Neural progenitor cell (in vitro differentiated cells): ENCODE measurements at regions not wholly inside any gene's neighbourhood (a gene's known extent, or its start where the extent isn't known, plus 50 kb on each side); places are given as distances from the start of the nearest gene placed in this dataset.

Experiments used
- DNase-seq: peaks from one replicate; pipeline ENCODE4 v3.0.0-alpha.2; 2016; ENCODE audit warnings: low spot score
- H2AFZ ChIP-seq: fragments of 200-600 bp; sonication (generic); replicated peaks from 2 replicates; pipeline ENCODE4 v1.6.1; 2016; ENCODE audit warnings: antibody characterized with exemption
- H3F3A ChIP-seq: fragments of 200-600 bp; sonication (generic); 2 replicates; pipeline ENCODE4 v1.6.1; 2016; ENCODE audit warnings: antibody characterized with exemption, low read depth
- H3K27ac ChIP-seq: fragments of 200-600 bp; sonication (generic); 2 replicates; pipeline ENCODE4 v1.5.1; 2016; ENCODE audit warnings: mild to moderate bottlenecking
- H3K27me3 ChIP-seq: fragments of 200-600 bp; sonication (generic); 2 replicates; pipeline ENCODE4 v1.6.1; 2016; ENCODE audit warnings: mild to moderate bottlenecking, moderate library complexity
- H3K36me3 ChIP-seq: fragments of 200-600 bp; sonication (generic); 2 replicates; pipeline ENCODE4 v1.5.1; 2016
- H3K4me1 ChIP-seq: fragments of 200-600 bp; sonication (generic); 2 replicates; pipeline ENCODE4 v1.6.1; 2016; ENCODE audit warnings: mixed run types
- H3K4me2 ChIP-seq: fragments of 200-600 bp; sonication (generic); 2 replicates; pipeline ENCODE4 v1.6.1; 2016
- H3K4me3 ChIP-seq: fragments of 200-600 bp; sonication (generic); 2 replicates; pipeline ENCODE4 v1.5.1; 2016
- H3K79me2 ChIP-seq: fragments of 200-600 bp; sonication (generic); 2 replicates; pipeline ENCODE4 v1.6.1; 2016; ENCODE audit warnings: low read depth
- H3K9ac ChIP-seq: fragments of 200-600 bp; sonication (generic); 2 replicates; pipeline ENCODE4 v1.6.1; 2016
- H3K9me3 ChIP-seq: fragments of 200-600 bp; sonication (generic); 2 replicates; pipeline ENCODE4 v1.5.1; 2016; ENCODE audit warnings: low read depth
- H4K20me1 ChIP-seq: fragments of 200-600 bp; sonication (generic); 2 replicates; pipeline ENCODE4 v1.6.1; 2016; ENCODE audit warnings: low read depth
- H3K27ac Mint-ChIP-seq: 3 replicates; pipeline ENCODE4 v1.8.0; 2021; ENCODE audit warnings: mixed read lengths
- H3K27me3 Mint-ChIP-seq: 2 replicates; pipeline ENCODE4 v1.8.0; 2022; ENCODE audit warnings: low read depth, mild to moderate bottlenecking, inconsistent platforms, moderate library complexity, mixed read lengths; ENCODE audit not compliant: insufficient read depth
- H3K36me3 Mint-ChIP-seq: 3 replicates; pipeline ENCODE4 v1.8.0; 2021; ENCODE audit warnings: mixed read lengths
- H3K4me1 Mint-ChIP-seq: 3 replicates; pipeline ENCODE4 v1.8.0; 2021; ENCODE audit warnings: mixed read lengths
- H3K4me3 Mint-ChIP-seq: 3 replicates; pipeline ENCODE4 v1.8.0; 2021; ENCODE audit warnings: mild to moderate bottlenecking, moderate library complexity, mixed read lengths
- H3K9me3 Mint-ChIP-seq: 3 replicates; pipeline ENCODE4 v1.8.0; 2020; ENCODE audit warnings: mixed read lengths
- EZH2 ChIP-seq: fragments of 200-600 bp; sonication (generic); IDR thresholded peaks from 2 replicates; pipeline ENCODE4 v1.6.1; 2017; ENCODE audit warnings: antibody characterized with exemption, mild to moderate bottlenecking, moderate library complexity
- EZH2phosphoT487 ChIP-seq: fragments of 200-600 bp; sonication (generic); IDR thresholded peaks from 2 replicates; pipeline ENCODE4 v1.6.1; 2017; ENCODE audit warnings: antibody characterized with exemption
- TF ChIP-seq, protein P1 (sequence below): fragments of 200-600 bp; sonication (generic); IDR thresholded peaks from 2 replicates; pipeline ENCODE4 v1.5.1; 2017; ENCODE audit warnings: antibody characterized with exemption, mild to moderate bottlenecking

DNA sequence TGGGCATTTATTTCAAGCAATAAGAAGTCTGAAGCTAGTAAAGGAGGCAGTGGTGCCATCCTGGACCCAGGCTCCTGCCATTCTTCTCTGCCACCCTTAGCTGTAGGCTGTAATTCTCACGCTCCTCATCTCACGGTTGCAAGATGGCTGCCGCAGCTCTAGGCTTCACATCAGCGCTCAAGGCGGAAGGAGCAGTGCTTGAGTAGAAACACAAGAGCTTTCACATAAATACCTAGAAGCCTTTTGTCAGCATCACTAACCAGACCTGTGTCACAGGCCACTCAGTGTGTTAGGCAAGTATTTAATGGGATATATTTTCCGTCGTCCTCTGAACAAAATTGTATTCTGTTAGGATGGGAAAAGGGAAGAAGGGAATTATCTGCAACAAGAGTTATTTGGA lies 118.9 kb upstream of the KLF14 start:
- Histone ChIP-seq H3K9me3 (no peaks in the 10 kb centered on the region), H3K36me3 (no peaks in the 10 kb centered on the region), H2AFZ (peak overlapping the region; percentile 40), H3K27ac (no peak overlapping the region), H3K4me1 (no peaks in the 10 kb centered on the region), H3K27me3 (no peaks in the 10 kb centered on the region), H4K20me1 (no peaks in the 10 kb centered on the region), H3K9ac (no peak overlapping the region), H3K79me2 (no peaks in the 10 kb centered on the region), H3F3A (no peaks in the 10 kb centered on the region), H3K4me2 (no peak overlapping the region), H3K4me3 (no peak overlapping the region)
- Mint-ChIP-seq H3K27ac (no peak overlapping the region), H3K4me1 (no peaks in the 10 kb centered on the region), H3K9me3 (peaks cover 15% of the 10 kb centered on the region), H3K4me3 (no peak overlapping the region), H3K36me3 (no peaks in the 10 kb centered on the region), H3K27me3 (peaks cover 8% of the 10 kb centered on the region)
- TF ChIP-seq EZH2 (no peak), EZH2phosphoT487 (no peak)
- TF ChIP-seq, protein P1, sequence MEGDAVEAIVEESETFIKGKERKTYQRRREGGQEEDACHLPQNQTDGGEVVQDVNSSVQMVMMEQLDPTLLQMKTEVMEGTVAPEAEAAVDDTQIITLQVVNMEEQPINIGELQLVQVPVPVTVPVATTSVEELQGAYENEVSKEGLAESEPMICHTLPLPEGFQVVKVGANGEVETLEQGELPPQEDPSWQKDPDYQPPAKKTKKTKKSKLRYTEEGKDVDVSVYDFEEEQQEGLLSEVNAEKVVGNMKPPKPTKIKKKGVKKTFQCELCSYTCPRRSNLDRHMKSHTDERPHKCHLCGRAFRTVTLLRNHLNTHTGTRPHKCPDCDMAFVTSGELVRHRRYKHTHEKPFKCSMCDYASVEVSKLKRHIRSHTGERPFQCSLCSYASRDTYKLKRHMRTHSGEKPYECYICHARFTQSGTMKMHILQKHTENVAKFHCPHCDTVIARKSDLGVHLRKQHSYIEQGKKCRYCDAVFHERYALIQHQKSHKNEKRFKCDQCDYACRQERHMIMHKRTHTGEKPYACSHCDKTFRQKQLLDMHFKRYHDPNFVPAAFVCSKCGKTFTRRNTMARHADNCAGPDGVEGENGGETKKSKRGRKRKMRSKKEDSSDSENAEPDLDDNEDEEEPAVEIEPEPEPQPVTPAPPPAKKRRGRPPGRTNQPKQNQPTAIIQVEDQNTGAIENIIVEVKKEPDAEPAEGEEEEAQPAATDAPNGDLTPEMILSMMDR = no peak
- no peak for DNase-seq

DNA sequence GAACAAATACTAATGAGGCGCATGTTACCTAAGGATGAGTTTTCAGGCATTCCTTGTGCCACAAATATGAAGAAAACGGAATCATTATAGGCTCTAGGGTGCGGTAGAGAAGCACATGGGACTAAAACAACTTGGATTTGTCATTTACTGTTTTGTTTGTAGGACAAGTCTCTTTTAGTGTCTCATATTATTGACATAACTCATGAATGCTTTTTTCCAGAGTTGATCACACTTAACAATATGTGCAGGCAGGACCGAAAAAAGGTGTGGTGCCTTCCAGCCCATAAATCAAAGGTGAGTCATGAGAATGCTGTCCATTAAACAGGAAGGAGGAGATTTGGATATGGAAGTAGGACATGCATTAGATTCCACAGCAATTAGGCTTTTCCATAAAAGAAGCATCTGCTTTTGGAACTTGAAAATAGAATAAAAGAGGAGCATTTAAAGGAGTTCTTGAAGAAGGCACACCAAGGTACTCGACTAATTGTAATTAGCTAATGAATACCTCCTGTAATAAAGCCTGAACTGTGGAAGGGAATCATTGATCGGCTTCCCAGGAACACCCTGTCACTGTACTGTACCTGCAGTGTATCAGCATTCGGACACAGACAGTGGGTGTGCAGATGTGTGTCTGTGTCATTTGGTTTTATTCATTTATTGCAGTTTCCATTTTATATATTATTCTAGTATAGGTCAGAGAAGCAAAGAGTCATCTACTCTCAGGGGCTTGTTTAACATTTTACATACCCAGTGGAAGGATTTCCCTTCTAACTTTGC lies 119.7 kb upstream of the KLF14 start:
- H3K4me2 ChIP-seq = no peak overlapping the region
- no peaks in the 10 kb centered on the region for H4K20me1 ChIP-seq
- no peaks in the 10 kb centered on the region for H3K9me3 ChIP-seq
- Mint-ChIP-seq H3K9me3 (peaks cover 21% of the 10 kb centered on the region), H3K36me3 (no peaks in the 10 kb centered on the region), H3K27ac (no peak overlapping the region), H3K27me3 (peaks cover 8% of the 10 kb centered on the region), H3K4me3 (no peak overlapping the region), H3K4me1 (no peaks in the 10 kb centered on the region)
- H2AFZ ChIP-seq = no peak overlapping the region
- TF ChIP-seq, protein P1 = no peak
- TF ChIP-seq EZH2 = no peak
- TF ChIP-seq EZH2phosphoT487 = no peak
- no peaks in the 10 kb centered on the region for H3K4me1 ChIP-seq
- no peaks in the 10 kb centered on the region for H3K27me3 ChIP-seq
- no peak overlapping the region for H3K27ac ChIP-seq
- H3K79me2 ChIP-seq = no peaks in the 10 kb centered on the region
- H3K36me3 ChIP-seq = no peaks in the 10 kb centered on the region
- no peak overlapping the region for H3K9ac ChIP-seq
- no peak overlapping the region for H3K4me3 ChIP-seq
- H3F3A ChIP-seq = no peaks in the 10 kb centered on the region
- no peak for DNase-seq

DNA sequence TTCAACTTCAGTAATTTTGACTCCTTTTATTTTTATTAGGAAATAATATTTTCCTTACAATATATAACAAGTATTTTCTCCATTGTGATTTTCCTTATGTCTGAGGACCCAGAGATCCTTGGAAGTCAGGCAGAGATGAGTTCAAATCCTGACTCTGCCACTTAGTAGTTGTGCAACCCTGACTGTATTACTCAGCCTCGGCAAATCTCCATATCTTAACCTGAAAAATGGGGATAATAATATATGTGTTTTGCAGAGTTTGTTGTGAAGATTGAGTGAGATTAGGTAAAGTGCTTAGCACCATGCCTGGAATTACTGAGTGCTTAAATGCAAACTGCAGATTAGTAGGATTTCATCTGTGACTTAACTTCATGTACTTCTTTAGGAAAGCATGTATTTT lies 120.5 kb upstream of the KLF14 start:
- Histone ChIP-seq H3K4me2 (no peak overlapping the region), H3K9ac (no peak overlapping the region), H3K4me3 (no peak overlapping the region), H3K27me3 (no peaks in the 10 kb centered on the region), H3K36me3 (no peaks in the 10 kb centered on the region), H3K4me1 (no peaks in the 10 kb centered on the region), H3K9me3 (no peaks in the 10 kb centered on the region), H3K27ac (no peak overlapping the region), H4K20me1 (no peaks in the 10 kb centered on the region), H3K79me2 (no peaks in the 10 kb centered on the region), H3F3A (no peaks in the 10 kb centered on the region), H2AFZ (no peak overlapping the region)
- no peaks in the 10 kb centered on the region for H3K4me1 Mint-ChIP-seq
- H3K27ac Mint-ChIP-seq = no peak overlapping the region
- no peak overlapping the region for H3K4me3 Mint-ChIP-seq
- H3K27me3 Mint-ChIP-seq = peaks cover 8% of the 10 kb centered on the region
- TF ChIP-seq EZH2phosphoT487 (no peak), EZH2 (no peak)
- TF ChIP-seq, protein P1 = no peak
- DNase-seq = no peak
- peaks cover 21% of the 10 kb centered on the region for H3K9me3 Mint-ChIP-seq
- H3K36me3 Mint-ChIP-seq = no peaks in the 10 kb centered on the region
